GM13977 (cell line): ENCODE measurements at regions not wholly inside any gene's neighbourhood (a gene's known extent, or its start where the extent isn't known, plus 50 kb on each side); places are given as distances from the start of the nearest gene placed in this dataset.

Experiments used
- DNase-seq: peaks from one replicate; pipeline ENCODE4 v3.0.0; 2012; ENCODE audit warnings: low spot score
- CTCF ChIP-seq: IDR thresholded peaks from 2 replicates; pipeline ENCODE4 v1.5.1; 2012; ENCODE audit warnings: mild to moderate bottlenecking, control low read depth; ENCODE audit not compliant: insufficient read depth; ENCODE audit errors: extremely low read depth, missing control alignments
- in situ Hi-C: fragments of 300-500 bp; cut with MboI; formaldehyde crosslinking; loops from one replicate; pipeline ENCODE4 v1.12.0; 2022; ENCODE audit warnings: low sequenced_read_pairs, low pct_unique_long_range_greater_than_20kb, mixed read lengths, inconsistent platforms; ENCODE audit not compliant: unreplicated experiment

- no peak for TF ChIP-seq CTCF
- in situ Hi-C loops: no loop called here
- DNase-seq: no peak
Observed at GRCh38 chr1:168400139-168400538, 119.5 kb downstream of the TBX19 start.

- DNase-seq: no peak
- in situ Hi-C loops: no loop called here
- TF ChIP-seq CTCF: no peak
Observed at GRCh38 chr1:168397806-168398205, 117.1 kb downstream of the TBX19 start.

- in situ Hi-C loops: no loop called here
- no peak for TF ChIP-seq CTCF
- DNase-seq: no peak
Observed at GRCh38 chr1:168396940-168397684, 116.4 kb downstream of the TBX19 start.

GRCh38 chr1:168396508-168396907, 115.8 kb downstream of the TBX19 start:
- in situ Hi-C loops: no loop called here
- DNase-seq: no peak
- TF ChIP-seq CTCF: no peak

GRCh38 chr1:168394858-168395257, 114.2 kb downstream of the TBX19 start:
- in situ Hi-C loops: no loop called here
- TF ChIP-seq CTCF: no peak
- DNase-seq: no peak

GRCh38 chr1:168392958-168393549, 112.4 kb downstream of the TBX19 start:
- no peak for TF ChIP-seq CTCF
- DNase-seq: no peak
- in situ Hi-C loops: no loop called here
